ENCODE measurements at regions not wholly inside any gene's neighbourhood (a gene's known extent, or its start where the extent isn't known, plus 50 kb on each side); places are given as distances from the start of the nearest gene placed in this dataset.

DNA sequence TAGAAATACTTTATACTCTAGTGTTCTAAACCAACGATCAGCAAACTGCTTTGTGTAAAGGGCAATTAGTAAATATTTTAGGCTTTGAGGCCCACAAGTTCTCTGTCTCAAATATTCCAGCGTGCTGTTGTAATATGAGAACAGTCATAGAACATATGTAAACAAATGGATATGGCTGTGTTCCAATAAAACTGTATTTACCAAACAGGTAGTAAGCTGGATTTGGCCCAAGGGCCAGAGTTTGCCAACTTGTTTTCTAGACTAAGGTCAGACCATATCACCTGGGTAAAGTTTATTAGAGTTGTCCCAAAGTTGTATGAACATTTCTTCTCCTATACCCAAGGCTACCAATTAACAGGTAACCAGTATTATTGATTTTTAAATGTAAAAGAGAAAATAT is 303.2 kb upstream of the MC4R start:
- H3K9me2 ChIP-seq (replicated peaks; ENCODE audit: insufficient read depth, low read length) = no peaks in the 10 kb centered on the region
- H3F3A ChIP-seq (ENCODE audit: insufficient read depth, low read length) = no peaks in the 10 kb centered on the region
- H3K27ac ChIP-seq (ENCODE audit: low read length) = no peak overlapping the region
- no peak overlapping the region for H3K4me3 ChIP-seq (ENCODE audit: low read length)
- H3K36me3 ChIP-seq (replicated peaks; ENCODE audit: insufficient read depth, low read length) = no peaks in the 10 kb centered on the region; the same call in 1 of the 2 replicates
- H3K27me3 ChIP-seq (replicated peaks; ENCODE audit: insufficient read depth, low read length) = no peaks in the 10 kb centered on the region
- H2AFZ ChIP-seq (ENCODE audit: low read length) = no peak overlapping the region
- H3K79me2 ChIP-seq (ENCODE audit: low read length) = no peaks in the 10 kb centered on the region
- DNase-seq = no peak
- no peak overlapping the region for H3K9ac ChIP-seq (ENCODE audit: low read length)
- no peak for TF ChIP-seq EZH2 (optimal IDR thresholded peaks at IDR 0.05; ENCODE audit: low read depth, low read length)
- TF ChIP-seq EZH2phosphoT487 (IDR thresholded peaks at IDR 0.05; ENCODE audit: low read length) = no peak
- TF ChIP-seq, protein P1, sequence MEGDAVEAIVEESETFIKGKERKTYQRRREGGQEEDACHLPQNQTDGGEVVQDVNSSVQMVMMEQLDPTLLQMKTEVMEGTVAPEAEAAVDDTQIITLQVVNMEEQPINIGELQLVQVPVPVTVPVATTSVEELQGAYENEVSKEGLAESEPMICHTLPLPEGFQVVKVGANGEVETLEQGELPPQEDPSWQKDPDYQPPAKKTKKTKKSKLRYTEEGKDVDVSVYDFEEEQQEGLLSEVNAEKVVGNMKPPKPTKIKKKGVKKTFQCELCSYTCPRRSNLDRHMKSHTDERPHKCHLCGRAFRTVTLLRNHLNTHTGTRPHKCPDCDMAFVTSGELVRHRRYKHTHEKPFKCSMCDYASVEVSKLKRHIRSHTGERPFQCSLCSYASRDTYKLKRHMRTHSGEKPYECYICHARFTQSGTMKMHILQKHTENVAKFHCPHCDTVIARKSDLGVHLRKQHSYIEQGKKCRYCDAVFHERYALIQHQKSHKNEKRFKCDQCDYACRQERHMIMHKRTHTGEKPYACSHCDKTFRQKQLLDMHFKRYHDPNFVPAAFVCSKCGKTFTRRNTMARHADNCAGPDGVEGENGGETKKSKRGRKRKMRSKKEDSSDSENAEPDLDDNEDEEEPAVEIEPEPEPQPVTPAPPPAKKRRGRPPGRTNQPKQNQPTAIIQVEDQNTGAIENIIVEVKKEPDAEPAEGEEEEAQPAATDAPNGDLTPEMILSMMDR (IDR thresholded peaks at IDR 0.05; ENCODE audit: low read length) = no peak
- no peaks in the 10 kb centered on the region for H3K9me3 ChIP-seq (replicated peaks; ENCODE audit: insufficient read depth, low read length)
- no peaks in the 10 kb centered on the region for H4K20me1 ChIP-seq (ENCODE audit: insufficient read depth, low read length)
- H3K4me2 ChIP-seq (ENCODE audit: low read depth, low read length) = no peak overlapping the region
- peaks cover under 1% of the 10 kb centered on the region; the same call in 1 of the 2 replicates for H3K4me1 ChIP-seq (ENCODE audit: low read length)

DNA sequence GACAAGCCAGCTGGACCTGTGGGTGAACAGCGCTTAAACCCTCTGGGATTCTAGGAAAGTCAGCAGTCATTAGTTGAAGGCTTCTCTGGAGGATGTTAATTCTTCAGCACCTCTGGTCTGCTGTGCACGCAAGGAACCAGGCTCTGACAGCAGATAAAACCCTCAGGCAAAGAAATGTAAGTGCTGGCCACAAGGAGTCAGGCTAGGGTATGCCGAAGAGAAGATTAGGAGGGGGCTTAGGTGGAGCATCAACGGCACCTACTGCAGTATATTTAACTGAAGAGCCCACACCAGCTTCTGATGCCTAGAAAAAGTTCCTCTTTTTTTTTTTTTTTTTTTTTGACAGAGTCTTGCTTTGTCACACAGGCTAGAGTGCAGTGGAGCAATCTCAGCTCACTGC is 304.2 kb upstream of the MC4R start:
- Histone ChIP-seq H3K4me3 (ENCODE audit: low read length) (no peak overlapping the region), H3K9me3 (replicated peaks; ENCODE audit: insufficient read depth, low read length) (no peaks in the 10 kb centered on the region), H3K27me3 (replicated peaks; ENCODE audit: insufficient read depth, low read length) (no peaks in the 10 kb centered on the region), H3K79me2 (ENCODE audit: low read length) (no peaks in the 10 kb centered on the region), H2AFZ (ENCODE audit: low read length) (no peak overlapping the region), H3K27ac (ENCODE audit: low read length) (no peak overlapping the region), H3F3A (ENCODE audit: insufficient read depth, low read length) (no peaks in the 10 kb centered on the region), H3K4me1 (ENCODE audit: low read length) (no peaks in the 10 kb centered on the region), H3K36me3 (replicated peaks; ENCODE audit: insufficient read depth, low read length) (no peaks in the 10 kb centered on the region; the same call in 1 of the 2 replicates), H3K4me2 (ENCODE audit: low read depth, low read length) (no peak overlapping the region), H3K9ac (ENCODE audit: low read length) (no peak overlapping the region), H3K9me2 (replicated peaks; ENCODE audit: insufficient read depth, low read length) (no peaks in the 10 kb centered on the region), H4K20me1 (ENCODE audit: insufficient read depth, low read length) (no peaks in the 10 kb centered on the region)
- DNase-seq = no peak
- TF ChIP-seq, protein P1 (IDR thresholded peaks at IDR 0.05; ENCODE audit: low read length) = no peak
- TF ChIP-seq EZH2phosphoT487 (IDR thresholded peaks at IDR 0.05; ENCODE audit: low read length) = no peak
- TF ChIP-seq EZH2 (optimal IDR thresholded peaks at IDR 0.05; ENCODE audit: low read depth, low read length) = no peak

DNA sequence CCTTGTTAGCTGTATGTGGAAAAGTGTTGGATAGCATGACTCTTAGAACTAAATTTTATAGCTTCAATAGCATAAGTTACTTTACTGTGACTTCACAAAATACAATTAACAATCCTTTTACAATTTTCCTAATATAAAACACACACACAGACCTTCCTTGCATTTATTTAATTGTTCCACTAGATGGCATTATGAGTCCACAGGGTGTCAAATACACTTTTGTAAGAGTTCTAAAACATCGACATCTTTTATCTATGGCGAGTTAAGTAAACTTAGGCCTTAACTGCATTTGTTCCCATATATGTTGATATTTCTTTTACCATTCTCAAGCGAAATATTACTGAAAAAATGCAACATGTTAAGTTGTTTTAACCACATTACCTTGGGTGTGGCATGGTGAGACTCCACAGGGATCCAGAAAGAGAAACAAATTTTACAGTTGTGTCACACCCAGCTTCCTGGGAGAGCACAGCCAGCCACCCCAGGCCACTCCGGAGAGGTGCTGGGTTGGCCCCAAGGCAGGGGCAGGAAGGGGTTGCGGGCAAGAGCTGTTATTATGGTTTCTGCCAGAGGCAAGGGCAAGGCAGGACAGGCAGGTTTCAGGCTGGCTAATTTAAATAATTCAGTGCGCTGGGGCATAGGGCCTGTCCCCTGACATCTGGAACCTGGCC is 312.4 kb upstream of the MC4R start:
- H3K9me3 ChIP-seq (replicated peaks; ENCODE audit: insufficient read depth, low read length) = no peaks in the 10 kb centered on the region
- no peak overlapping the region for H3K27ac ChIP-seq (ENCODE audit: low read length)
- H3K36me3 ChIP-seq (replicated peaks; ENCODE audit: insufficient read depth, low read length) = no peaks in the 10 kb centered on the region
- no peak overlapping the region for H3K9ac ChIP-seq (ENCODE audit: low read length)
- no peaks in the 10 kb centered on the region for H3K9me2 ChIP-seq (replicated peaks; ENCODE audit: insufficient read depth, low read length)
- no peaks in the 10 kb centered on the region for H3K4me1 ChIP-seq (ENCODE audit: low read length)
- H2AFZ ChIP-seq (ENCODE audit: low read length) = no peak overlapping the region
- peak; percentile 36 for DNase-seq
- no peaks in the 10 kb centered on the region for H3F3A ChIP-seq (ENCODE audit: insufficient read depth, low read length)
- no peak overlapping the region for H3K4me2 ChIP-seq (ENCODE audit: low read depth, low read length)
- TF ChIP-seq, protein P1 (IDR thresholded peaks at IDR 0.05; ENCODE audit: low read length) = peak; percentile 67
- TF ChIP-seq EZH2 (optimal IDR thresholded peaks at IDR 0.05; ENCODE audit: low read depth, low read length) = no peak
- no peaks in the 10 kb centered on the region for H3K27me3 ChIP-seq (replicated peaks; ENCODE audit: insufficient read depth, low read length)
- no peak overlapping the region for H3K4me3 ChIP-seq (ENCODE audit: low read length)
- no peaks in the 10 kb centered on the region for H3K79me2 ChIP-seq (ENCODE audit: low read length)
- no peaks in the 10 kb centered on the region for H4K20me1 ChIP-seq (ENCODE audit: insufficient read depth, low read length)
